ENCODE measurements at regions not wholly inside any gene's neighbourhood (a gene's known extent, or its start where the extent isn't known, plus 50 kb on each side); places are given as distances from the start of the nearest gene placed in this dataset.

DNA sequence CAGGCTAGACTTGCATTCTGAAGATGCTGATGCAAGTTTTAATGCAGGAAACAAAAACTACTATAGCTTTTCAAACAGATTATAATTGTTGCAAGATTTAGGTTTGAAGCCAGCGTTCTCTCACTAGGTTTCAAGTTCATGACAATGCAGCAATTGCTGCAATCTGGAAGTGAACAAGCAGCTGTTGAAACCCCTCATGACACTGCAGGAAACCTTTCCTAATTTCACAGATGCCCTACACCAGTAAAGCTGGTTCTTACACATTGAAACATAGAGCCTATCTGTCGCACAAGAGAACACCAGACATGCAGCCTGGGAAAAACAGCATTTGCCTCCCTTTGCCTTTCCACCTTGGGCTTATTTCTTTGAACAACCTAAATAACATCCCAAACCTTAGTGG lies 1737.2 kb upstream of the MIR17HG start:
- TF ChIP-seq, protein P1, sequence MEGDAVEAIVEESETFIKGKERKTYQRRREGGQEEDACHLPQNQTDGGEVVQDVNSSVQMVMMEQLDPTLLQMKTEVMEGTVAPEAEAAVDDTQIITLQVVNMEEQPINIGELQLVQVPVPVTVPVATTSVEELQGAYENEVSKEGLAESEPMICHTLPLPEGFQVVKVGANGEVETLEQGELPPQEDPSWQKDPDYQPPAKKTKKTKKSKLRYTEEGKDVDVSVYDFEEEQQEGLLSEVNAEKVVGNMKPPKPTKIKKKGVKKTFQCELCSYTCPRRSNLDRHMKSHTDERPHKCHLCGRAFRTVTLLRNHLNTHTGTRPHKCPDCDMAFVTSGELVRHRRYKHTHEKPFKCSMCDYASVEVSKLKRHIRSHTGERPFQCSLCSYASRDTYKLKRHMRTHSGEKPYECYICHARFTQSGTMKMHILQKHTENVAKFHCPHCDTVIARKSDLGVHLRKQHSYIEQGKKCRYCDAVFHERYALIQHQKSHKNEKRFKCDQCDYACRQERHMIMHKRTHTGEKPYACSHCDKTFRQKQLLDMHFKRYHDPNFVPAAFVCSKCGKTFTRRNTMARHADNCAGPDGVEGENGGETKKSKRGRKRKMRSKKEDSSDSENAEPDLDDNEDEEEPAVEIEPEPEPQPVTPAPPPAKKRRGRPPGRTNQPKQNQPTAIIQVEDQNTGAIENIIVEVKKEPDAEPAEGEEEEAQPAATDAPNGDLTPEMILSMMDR (conservative IDR thresholded peaks at IDR 0.05): no peak
- TF ChIP-seq EZH2 (IDR thresholded peaks at IDR 0.05; ENCODE audit: low read depth): no peak
